Panc1 (cell line): ENCODE measurements at regions not wholly inside any gene's neighbourhood (a gene's known extent, or its start where the extent isn't known, plus 50 kb on each side); places are given as distances from the start of the nearest gene placed in this dataset.

Experiments
- CTCF ChIP-seq: fragments of 450-650 bp; IDR thresholded peaks from 2 replicates; pipeline ENCODE4 v1.5.1; 2017; ENCODE audit warnings: mild to moderate bottlenecking
- POLR2AphosphoS5 ChIP-seq: IDR thresholded peaks from 2 replicates; pipeline ENCODE4 v1.6.1; 2012; ENCODE audit warnings: mild to moderate bottlenecking, low read depth, low read length, moderate library complexity
- SIN3A ChIP-seq: IDR thresholded peaks from 2 replicates; pipeline ENCODE4 v1.6.1; 2012; ENCODE audit warnings: low read depth, mild to moderate bottlenecking, low read length, moderate library complexity, borderline replicate concordance; ENCODE audit not compliant: insufficient read depth
- TCF7L2 ChIP-seq: IDR thresholded peaks from 2 replicates; pipeline ENCODE4 v1.6.1; 2011; ENCODE audit warnings: mild to moderate bottlenecking, low read depth, low read length, inconsistent platforms
- TF ChIP-seq, protein P1 (sequence below), 2 experiments: IDR thresholded peaks; 2 replicates each; pipeline ENCODE4 v1.6.1; 2011 to 2012; ENCODE audit warnings: low read depth in 2 of 2, control low read depth in 1 of 2, low read length in 1 of 2, mild to moderate bottlenecking in 1 of 2, moderate library complexity in 1 of 2; ENCODE audit not compliant: insufficient read depth in 1 of 2

GRCh38 chr16:13529193-13529982 lies 390.6 kb upstream of the ERCC4 start:
- TF ChIP-seq CTCF, result no peak
- TF ChIP-seq, protein P1, sequence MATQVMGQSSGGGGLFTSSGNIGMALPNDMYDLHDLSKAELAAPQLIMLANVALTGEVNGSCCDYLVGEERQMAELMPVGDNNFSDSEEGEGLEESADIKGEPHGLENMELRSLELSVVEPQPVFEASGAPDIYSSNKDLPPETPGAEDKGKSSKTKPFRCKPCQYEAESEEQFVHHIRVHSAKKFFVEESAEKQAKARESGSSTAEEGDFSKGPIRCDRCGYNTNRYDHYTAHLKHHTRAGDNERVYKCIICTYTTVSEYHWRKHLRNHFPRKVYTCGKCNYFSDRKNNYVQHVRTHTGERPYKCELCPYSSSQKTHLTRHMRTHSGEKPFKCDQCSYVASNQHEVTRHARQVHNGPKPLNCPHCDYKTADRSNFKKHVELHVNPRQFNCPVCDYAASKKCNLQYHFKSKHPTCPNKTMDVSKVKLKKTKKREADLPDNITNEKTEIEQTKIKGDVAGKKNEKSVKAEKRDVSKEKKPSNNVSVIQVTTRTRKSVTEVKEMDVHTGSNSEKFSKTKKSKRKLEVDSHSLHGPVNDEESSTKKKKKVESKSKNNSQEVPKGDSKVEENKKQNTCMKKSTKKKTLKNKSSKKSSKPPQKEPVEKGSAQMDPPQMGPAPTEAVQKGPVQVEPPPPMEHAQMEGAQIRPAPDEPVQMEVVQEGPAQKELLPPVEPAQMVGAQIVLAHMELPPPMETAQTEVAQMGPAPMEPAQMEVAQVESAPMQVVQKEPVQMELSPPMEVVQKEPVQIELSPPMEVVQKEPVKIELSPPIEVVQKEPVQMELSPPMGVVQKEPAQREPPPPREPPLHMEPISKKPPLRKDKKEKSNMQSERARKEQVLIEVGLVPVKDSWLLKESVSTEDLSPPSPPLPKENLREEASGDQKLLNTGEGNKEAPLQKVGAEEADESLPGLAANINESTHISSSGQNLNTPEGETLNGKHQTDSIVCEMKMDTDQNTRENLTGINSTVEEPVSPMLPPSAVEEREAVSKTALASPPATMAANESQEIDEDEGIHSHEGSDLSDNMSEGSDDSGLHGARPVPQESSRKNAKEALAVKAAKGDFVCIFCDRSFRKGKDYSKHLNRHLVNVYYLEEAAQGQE (IDR thresholded peaks at IDR 0.05; ENCODE audit: insufficient read depth in 1 of 2, low read depth in 2 of 2, low read length in 1 of 2), result no peak
- no peak for TF ChIP-seq TCF7L2
- TF ChIP-seq POLR2AphosphoS5, result no peak
- TF ChIP-seq SIN3A, result no peak
